Prostate gland (tissue), 2 donors: ENCODE measurements at regions not wholly inside any gene's neighbourhood (a gene's known extent, or its start where the extent isn't known, plus 50 kb on each side); places are given as distances from the start of the nearest gene placed in this dataset.

ENCODE experiments used
- DNase-seq: peaks from one replicate; pipeline ENCODE4 v3.0.0-alpha.2; 2019; ENCODE audit warnings: low spot score
- H3K27ac ChIP-seq, 2 donors: fragments of 200-600 bp; sonication (generic); 2 replicates each; pipeline ENCODE4 v1.5.1; 2017 to 2019
- H3K27me3 ChIP-seq: fragments of 200-600 bp; sonication (generic); replicated peaks from 2 replicates; pipeline ENCODE4 v1.5.1; 2019; ENCODE audit not compliant: insufficient read depth
- H3K36me3 ChIP-seq, 2 donors: fragments of 200-600 bp; sonication (generic); 1 replicate in 1 of 2; 2 replicates in 1 of 2; pipeline versions ENCODE4 v1.5.1 to v1.8.1; 2017 to 2019
- H3K4me1 ChIP-seq: fragments of 200-600 bp; sonication (generic); replicated peaks from 2 replicates; pipeline ENCODE4 v1.5.1; 2019
- H3K4me3 ChIP-seq, 2 donors: fragments of 200-600 bp; sonication (generic); 2 replicates each; pipeline ENCODE4 v1.5.1; 2017 to 2019
- H3K9me3 ChIP-seq: fragments of 200-600 bp; sonication (generic); 2 replicates; pipeline ENCODE4 v1.5.1; 2017
- POLR2A ChIP-seq: fragments of 450-650 bp; IDR thresholded peaks from one replicate; pipeline ENCODE4 v1.6.1; 2016; ENCODE audit warnings: antibody characterized with exemption, mild to moderate bottlenecking
- POLR2AphosphoS5 ChIP-seq: sonication (generic); formaldehyde crosslinking; IDR thresholded peaks from one replicate; pipeline ENCODE4 v1.6.1; 2017; ENCODE audit warnings: antibody characterized with exemption
- WGBS: methylation state at CpG from one replicate; pipeline ENCODE4 v1.1.5; 2018; 5-methylcytosine and 5-hydroxymethylcytosine counted together
- intact Hi-C: fragments of 100-400 bp; cut with DNase I; formaldehyde crosslinking; loops from one replicate; pipeline ENCODE4 v1.14.2; 2022
- TF ChIP-seq, protein P1 (sequence below), 4 experiments: fragments of 200-600 bp in 2 of 4; fragments of 450-650 bp in 2 of 4; sonication (generic) in 2 of 4; IDR thresholded peaks; 1 replicate in 3 of 4; 2 replicates in 1 of 4; pipeline ENCODE4 v1.5.1; 2016 to 2019; ENCODE audit warnings: antibody characterized with exemption in 4 of 4, mild to moderate bottlenecking in 2 of 4, moderate library complexity in 2 of 4

DNA sequence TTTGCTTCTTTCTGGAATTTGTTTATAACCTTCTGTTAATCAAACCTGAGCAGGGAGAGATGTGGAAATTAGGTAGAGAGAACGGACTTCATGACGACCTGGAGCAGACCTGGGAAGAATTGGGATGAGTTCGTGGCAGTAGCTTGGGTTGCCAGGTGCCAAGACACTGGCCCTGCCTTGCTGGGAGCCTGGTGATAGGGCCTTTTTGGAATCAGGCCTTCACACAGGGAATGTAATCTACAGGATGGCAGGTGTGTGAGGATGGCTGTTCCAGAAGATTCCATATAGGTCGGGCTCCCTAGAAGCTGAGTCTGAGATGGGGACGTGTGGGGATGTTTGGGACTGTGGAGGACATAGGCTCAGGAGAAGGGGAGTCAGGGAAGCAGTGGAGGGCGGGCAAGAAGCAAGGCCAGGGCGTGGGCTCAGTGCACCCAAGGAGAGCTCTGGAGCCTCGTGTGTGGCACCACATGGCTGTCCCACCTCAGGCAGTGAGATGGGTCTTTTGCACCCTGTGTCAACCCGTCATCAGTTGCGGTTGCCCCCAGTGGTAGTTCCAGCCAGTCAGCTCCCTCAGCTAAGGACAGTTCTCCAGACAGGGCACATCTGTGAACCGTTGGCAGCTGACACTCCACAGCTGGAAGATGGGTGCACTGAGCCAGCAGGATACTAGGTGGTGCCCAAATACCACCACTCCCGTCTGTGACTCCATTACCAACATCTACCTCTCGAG is 395.9 kb downstream of the MATN1 start:
- no peak for DNase-seq
- H3K4me3 ChIP-seq, result no peak overlapping the region
- WGBS, result 86% methylated on average over 13 of the region's 13 CpGs
- TF ChIP-seq, protein P1, sequence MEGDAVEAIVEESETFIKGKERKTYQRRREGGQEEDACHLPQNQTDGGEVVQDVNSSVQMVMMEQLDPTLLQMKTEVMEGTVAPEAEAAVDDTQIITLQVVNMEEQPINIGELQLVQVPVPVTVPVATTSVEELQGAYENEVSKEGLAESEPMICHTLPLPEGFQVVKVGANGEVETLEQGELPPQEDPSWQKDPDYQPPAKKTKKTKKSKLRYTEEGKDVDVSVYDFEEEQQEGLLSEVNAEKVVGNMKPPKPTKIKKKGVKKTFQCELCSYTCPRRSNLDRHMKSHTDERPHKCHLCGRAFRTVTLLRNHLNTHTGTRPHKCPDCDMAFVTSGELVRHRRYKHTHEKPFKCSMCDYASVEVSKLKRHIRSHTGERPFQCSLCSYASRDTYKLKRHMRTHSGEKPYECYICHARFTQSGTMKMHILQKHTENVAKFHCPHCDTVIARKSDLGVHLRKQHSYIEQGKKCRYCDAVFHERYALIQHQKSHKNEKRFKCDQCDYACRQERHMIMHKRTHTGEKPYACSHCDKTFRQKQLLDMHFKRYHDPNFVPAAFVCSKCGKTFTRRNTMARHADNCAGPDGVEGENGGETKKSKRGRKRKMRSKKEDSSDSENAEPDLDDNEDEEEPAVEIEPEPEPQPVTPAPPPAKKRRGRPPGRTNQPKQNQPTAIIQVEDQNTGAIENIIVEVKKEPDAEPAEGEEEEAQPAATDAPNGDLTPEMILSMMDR (IDR thresholded peaks at IDR 0.05), result no peak
- TF ChIP-seq POLR2AphosphoS5 (no peak), POLR2A (no peak)
- intact Hi-C loops, result no loop called here
- no peaks in the 10 kb centered on the region for H3K9me3 ChIP-seq
- no peaks in the 10 kb centered on the region for H3K4me1 ChIP-seq
- no peak overlapping the region for H3K27ac ChIP-seq
- no peaks in the 10 kb centered on the region for H3K27me3 ChIP-seq
- no peaks in the 10 kb centered on the region for H3K36me3 ChIP-seq

DNA sequence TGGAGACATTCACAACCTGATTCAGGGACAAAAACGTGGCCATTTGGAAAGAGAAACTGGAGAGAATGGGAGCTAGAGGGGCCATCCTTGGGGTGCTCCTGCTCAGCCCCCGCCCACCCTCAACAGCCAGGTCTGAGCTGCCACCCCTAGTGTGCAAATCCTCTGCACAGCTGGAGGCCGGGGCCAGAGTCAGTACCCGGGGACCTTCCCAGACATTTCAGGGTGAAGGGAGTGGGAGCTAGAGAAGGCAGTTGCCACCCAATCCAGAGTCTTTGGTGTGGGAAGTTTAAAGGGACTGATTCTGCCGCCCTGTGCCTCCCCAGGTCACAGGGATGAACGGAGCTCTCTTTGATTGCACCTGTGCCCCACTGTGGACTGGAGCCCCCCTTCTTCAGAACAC is 397.4 kb downstream of the MATN1 start:
- no peak overlapping the region for H3K27ac ChIP-seq
- H3K27me3 ChIP-seq, result no peaks in the 10 kb centered on the region
- TF ChIP-seq, protein P1 (IDR thresholded peaks at IDR 0.05), result no peak
- TF ChIP-seq POLR2AphosphoS5 (no peak), POLR2A (no peak)
- intact Hi-C loops, result no loop called here
- DNase-seq, result no peak
- no peaks in the 10 kb centered on the region for H3K4me1 ChIP-seq
- no peaks in the 10 kb centered on the region for H3K36me3 ChIP-seq
- no peaks in the 10 kb centered on the region for H3K9me3 ChIP-seq
- WGBS, result 76% methylated on average over 6 of the region's 6 CpGs
- no peak overlapping the region for H3K4me3 ChIP-seq

DNA sequence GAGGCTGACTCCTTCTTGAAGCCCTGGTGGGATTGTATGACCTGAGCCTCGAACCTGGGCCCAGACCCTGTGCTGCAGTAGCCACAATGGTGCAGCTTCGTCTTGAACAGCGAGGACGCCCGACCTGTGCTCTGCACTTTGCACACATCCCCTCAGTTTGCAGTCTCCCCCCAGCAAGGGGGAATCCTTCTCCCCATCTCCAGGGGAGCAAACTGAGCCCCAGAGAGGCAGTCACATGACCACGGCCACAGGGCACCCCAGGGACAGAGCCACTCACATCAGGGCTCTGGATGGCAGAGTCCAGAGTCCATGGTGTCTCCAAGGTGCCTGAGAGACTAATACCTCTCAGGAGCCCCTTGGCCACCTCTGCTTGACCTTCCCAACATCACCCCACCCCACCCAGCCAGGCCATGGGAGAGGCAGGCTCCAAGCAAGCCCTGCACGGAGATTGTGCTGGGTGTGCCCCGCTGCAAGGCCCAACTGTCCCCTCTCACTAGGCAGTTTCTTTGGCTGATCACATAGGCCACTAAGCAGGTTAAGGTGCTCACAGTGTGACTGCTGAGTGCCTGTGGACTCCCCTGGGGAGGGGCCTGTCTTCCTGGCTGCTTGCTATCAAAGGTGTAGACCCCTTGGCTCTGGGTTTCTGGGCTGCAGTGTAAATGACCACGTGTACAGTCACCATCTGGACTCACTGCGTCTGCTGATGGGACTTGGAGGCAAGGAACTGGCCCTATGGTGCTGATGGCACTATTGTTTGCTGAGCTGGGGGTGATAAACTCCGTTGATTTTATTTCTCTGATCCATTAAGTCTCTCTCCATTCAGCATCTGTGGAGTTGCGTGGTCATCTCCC is 398.1 kb downstream of the MATN1 start:
- Histone ChIP-seq H3K27me3 (peaks cover 1% of the 10 kb centered on the region), H3K4me3 (no peak overlapping the region), H3K9me3 (no peaks in the 10 kb centered on the region), H3K4me1 (no peaks in the 10 kb centered on the region), H3K36me3 (no peaks in the 10 kb centered on the region), H3K27ac (no peak overlapping the region)
- no peak for TF ChIP-seq POLR2AphosphoS5
- TF ChIP-seq POLR2A, result no peak
- TF ChIP-seq, protein P1 (IDR thresholded peaks at IDR 0.05), result no peak
- WGBS, result 84% methylated on average over 12 of the region's 12 CpGs
- intact Hi-C loops, result no loop called here
- no peak for DNase-seq

DNA sequence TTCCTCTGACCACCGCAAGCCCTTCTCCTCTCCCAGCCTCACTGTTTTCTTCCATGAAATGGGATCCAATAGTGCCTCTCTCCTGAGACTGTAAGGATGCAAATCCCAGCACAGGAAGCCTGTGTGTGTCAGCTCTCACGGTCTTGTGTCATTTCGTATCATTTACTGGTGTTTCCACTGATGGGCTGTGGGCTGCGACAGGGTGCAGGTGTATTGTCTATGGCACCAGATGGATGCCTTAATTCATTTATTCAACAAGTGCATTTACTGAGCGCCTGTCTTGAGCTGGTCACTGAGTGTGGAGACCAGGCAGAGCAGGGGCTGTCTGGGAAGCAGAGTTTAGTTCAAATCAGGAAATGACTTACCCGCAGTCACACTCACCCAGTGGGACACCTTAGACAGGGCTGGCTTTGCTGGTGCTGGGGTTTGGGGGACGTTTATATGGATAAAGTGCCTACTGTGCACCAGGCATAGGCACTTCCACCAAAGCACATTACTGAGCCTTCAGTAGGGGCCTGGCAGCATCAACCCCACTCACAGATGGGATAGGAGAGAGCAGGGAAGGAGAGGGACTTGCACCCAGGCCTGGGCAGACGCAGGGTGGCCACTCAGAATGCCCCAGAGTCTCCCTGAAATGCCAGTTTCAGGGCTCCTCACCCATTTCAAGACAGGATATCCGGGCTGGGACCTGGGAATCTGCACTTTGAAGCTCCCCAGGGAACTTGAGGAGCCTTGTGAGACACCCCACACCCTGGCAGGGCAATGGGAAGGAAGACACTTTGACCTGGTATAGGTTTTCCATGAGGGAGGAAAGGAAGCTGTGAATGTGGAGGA is 398.9 kb downstream of the MATN1 start:
- no peak for TF ChIP-seq POLR2AphosphoS5
- TF ChIP-seq POLR2A, result no peak
- TF ChIP-seq, protein P1 (IDR thresholded peaks at IDR 0.05), result no peak
- Histone ChIP-seq H3K27me3 (peaks cover 2% of the 10 kb centered on the region), H3K9me3 (no peaks in the 10 kb centered on the region), H3K4me1 (no peaks in the 10 kb centered on the region), H3K36me3 (no peaks in the 10 kb centered on the region), H3K27ac (no peak overlapping the region), H3K4me3 (no peak overlapping the region)
- DNase-seq, result no peak
- WGBS, result 85% methylated on average over 9 of the region's 9 CpGs
- intact Hi-C loops, result no loop called here
